ENCODE measurements at regions not wholly inside any gene's neighbourhood (a gene's known extent, or its start where the extent isn't known, plus 50 kb on each side); places are given as distances from the start of the nearest gene placed in this dataset.
"Not testable (repeated sequence)": the region's sequence is repeated elsewhere in the genome, so short reads cannot be mapped to it uniquely, and the experiment has no call there.

DNA sequence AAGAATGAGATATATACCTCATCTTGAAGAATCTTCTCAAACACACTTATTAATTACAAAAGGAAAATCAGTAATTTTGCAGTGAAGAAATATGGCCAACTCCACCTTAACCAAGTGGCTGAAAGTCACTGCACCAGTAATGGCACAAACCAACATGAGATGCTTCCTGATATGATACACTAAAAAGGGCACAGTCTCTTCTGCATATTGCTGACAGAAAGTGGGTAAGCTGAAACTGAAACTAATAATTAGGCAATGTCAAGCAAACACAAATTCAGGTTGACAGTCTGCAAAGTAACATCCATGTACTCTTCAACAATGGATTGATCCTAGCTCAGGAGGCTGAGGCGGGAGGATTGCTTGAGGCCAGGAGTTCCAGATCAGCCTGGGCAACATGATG, 56.1 kb downstream of the ZNF22 start:
- not testable (repeated sequence) for DNase-seq (ENCODE audit: low spot score)

- DNase-seq (ENCODE audit: low spot score) = no peak
Measured at GRCh38 chr10:45058580-45058979, 57.9 kb downstream of the ZNF22 start.

GRCh38 chr10:45058992-45059561, 58.4 kb downstream of the ZNF22 start:
- no peak for DNase-seq (ENCODE audit: low spot score)

DNA sequence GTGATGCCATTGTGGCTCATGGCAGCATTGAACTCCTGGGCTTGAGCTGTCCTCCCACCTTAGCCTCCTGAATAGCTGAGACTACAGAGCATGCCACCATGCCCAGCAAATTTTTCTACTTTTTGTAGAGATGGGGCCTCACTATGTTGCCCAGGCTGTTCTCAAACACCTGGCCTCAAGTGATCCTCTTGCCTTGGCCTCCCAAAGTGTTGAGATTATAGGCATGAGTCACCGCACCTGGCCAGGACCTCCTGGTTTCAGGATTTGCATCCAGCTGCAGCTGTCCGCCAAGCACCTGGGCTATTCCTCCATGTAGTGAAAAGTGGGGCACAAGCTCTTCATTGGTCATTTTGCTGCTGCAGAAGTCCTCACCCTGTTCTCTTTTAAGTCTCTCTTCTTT, 58.9 kb downstream of the ZNF22 start:
- DNase-seq (ENCODE audit: low spot score) = no peak

DNA sequence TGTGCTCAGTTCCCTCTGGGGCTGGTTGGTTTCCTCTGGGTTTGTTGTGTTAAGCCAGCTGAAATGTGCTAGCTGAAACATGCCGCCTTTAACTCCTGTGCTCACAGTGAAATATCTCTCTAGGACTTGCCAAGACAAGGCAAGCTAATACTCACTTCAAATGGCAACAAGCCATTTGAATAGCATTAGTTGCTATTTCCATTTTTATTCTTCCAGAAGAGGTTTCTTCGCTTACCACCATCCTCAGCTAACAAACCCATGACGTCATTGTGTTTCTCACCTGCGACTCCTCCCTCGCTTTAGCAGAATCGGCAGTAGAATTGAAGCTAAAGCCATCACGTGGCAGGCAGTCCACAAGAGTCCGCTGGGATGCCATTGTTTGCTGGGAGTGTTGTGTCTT, 61.3 kb downstream of the ZNF22 start:
- DNase-seq (ENCODE audit: low spot score) = no peak

DNA sequence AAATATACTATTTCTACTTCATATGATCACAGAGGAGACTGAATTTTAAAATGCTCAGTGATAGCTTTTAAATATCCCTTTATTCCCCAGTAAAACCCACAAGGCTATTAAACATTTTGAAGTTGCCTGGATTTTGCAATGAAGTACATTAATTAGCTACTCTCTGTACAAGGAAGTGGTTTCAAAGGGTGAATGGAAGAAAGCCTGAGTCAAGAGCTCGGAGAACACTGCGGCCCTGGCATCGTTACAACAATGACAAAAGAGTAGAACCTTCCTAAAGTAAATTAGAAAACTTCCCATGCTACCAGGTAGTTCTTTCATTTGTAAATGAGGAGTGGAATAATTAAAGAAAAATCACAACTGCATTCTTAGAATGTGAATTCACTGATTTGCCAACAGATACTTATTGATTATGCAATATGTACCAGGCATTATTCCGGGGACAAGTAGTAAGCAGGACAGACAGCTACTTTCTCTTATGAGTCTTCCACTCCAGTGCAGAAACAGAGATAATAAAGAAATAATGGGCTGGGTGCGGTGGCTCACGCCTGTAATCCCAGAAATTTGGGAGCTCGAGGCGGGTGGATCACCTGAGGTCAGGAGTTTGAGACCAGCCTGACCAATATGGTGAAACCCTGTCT, 63.0 kb downstream of the ZNF22 start:
- DNase-seq (ENCODE audit: low spot score) = no peak

GRCh38 chr10:45064998-45065397, 64.3 kb downstream of the ZNF22 start:
- DNase-seq (ENCODE audit: low spot score) = no peak

GRCh38 chr10:45071043-45071813, 70.5 kb downstream of the ZNF22 start:
- no peak for DNase-seq (ENCODE audit: low spot score)

- no peak for DNase-seq (ENCODE audit: low spot score)
Measured at GRCh38 chr10:45075216-45075615, 74.5 kb downstream of the ZNF22 start.

GRCh38 chr10:45075826-45076380, 75.2 kb downstream of the ZNF22 start:
- no peak for DNase-seq (ENCODE audit: low spot score)

DNA sequence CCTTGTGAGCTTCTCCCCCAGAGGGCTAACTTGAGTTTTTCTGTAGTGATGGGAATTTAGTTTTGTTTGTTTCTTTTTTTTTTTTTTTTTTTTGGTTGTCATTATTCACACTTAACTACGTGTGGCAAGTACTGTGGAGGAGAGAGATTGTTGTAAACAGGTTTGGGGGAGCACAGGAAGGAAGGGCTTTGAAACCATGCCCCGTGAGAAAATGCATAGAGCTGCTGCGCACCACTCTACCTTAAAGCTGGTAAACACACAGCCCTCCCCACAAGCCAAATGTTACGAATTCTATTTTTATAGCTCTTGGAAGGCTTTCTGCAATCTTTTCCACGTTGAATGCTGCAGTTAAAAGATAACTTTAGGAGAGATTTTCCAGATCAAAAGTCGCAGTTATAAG, 76.2 kb downstream of the ZNF22 start:
- DNase-seq (ENCODE audit: low spot score) = no peak

DNA sequence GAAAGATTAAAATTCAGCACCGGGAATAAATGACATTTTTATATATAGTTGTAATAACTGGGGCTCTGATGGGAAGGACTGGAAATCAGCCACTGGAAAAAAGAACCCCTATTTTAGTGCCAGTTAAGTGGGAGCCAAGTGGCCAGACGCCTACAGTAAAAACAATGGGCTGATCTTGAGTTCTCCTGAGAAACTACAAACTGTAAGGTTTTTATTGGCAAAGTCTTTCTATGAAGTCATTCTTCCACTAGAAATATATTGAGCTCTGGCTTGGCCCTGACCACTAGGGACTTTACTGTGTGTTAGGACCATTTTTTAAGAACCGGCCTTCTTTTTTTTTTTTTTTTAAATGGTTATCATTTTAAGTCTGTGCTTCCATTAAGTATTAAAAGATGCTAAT, 79.6 kb downstream of the ZNF22 start:
- no peak for DNase-seq (ENCODE audit: low spot score)

- no peak for DNase-seq (ENCODE audit: low spot score)
Measured at GRCh38 chr10:45082176-45082575, 81.5 kb downstream of the ZNF22 start.

GRCh38 chr10:45091968-45092367, 91.2 kb downstream of the ZNF22 start:
- no peak for DNase-seq (ENCODE audit: low spot score)

- no peak for DNase-seq (ENCODE audit: low spot score)
Measured at GRCh38 chr10:45093945-45094344, 93.2 kb downstream of the ZNF22 start.

GRCh38 chr10:45095286-45095685, 94.6 kb downstream of the ZNF22 start:
- no peak for DNase-seq (ENCODE audit: low spot score)

DNA sequence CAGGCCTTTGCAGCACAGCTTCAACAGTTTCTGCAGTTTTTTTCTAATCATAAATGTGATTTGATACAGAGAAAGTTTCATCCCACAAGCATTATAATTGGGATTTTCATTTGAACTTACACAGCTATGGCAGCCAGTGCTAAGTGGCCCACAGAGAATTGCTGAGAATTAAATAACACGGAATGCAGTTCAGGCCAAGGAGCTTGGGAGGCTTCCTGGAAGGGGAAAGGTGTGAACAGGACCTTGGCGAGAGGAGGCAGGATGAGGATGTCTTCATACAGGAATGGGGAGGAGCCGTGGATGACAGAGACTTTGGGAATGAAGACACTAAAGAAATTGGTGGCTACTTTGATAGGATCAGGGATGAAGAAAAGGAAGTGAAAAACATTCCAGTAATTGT, 95.3 kb downstream of the ZNF22 start:
- DNase-seq (ENCODE audit: low spot score) = no peak

DNA sequence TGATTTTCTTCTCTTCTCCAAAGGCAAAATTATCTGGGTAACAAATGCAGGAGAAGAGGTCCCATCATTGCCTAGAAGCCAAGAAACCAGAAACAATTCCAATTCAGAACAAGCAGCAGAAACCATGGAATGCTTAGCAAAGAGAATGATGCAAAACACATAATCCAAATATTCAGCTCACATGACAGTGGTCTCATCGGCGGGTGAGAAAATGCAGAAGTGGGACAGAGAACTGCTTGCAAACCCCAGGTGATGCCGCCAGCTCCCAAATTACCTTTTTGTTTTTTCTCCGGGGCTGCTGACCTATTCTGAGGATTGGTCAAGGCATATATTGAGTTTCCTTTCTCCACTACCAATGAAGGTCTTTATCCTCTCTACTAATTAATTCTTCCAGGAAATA, 99.7 kb downstream of the ZNF22 start:
- DNase-seq (ENCODE audit: low spot score) = no peak

DNA sequence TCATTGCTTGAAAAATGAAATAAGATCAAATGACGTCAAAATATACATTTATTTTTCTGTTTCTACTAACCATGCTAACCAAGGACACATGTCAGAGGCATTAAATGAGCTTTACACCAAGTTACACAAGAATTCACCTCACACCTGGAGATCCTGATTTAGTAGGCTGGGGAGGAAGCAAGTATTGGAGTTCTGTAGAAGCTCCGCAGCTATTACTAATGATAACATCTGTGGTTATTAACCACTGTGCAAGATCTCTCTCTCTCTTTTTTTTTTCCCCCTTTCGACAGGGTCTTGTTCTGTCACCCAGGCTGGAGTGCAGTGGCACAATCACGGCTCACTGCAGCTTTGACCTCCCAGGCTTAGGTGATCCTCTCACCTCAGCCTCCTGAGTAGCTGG, 104.0 kb downstream of the ZNF22 start:
- DNase-seq (ENCODE audit: low spot score) = no peak

- DNase-seq (ENCODE audit: low spot score) = not testable (repeated sequence)
Measured at GRCh38 chr10:45105309-45105708, 104.6 kb downstream of the ZNF22 start.

- DNase-seq (ENCODE audit: low spot score) = no peak
Measured at GRCh38 chr10:45106236-45106856, 105.6 kb downstream of the ZNF22 start.

- no peak for DNase-seq (ENCODE audit: low spot score)
Measured at GRCh38 chr10:45111509-45111908, 110.8 kb downstream of the ZNF22 start.

DNA sequence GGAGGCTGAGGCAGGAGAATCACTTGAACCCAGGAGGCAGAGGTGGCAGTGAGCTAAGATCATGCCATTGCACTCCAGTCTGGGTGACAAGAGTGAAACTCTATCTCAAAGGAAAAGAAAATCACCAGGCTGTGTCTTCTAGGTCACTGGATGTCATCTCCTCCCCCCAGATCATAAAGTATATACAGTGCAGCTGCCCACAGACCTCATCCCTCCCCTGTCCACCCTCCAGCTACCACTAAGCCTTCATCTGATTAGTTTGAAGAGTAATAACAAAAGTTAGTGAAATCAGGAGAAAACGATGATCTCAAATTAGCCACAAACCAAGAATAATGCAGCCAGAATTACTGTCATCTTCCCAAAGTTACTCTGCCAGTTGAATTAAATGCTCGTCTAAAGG, 117.2 kb downstream of the ZNF22 start:
- not testable (repeated sequence) for DNase-seq (ENCODE audit: low spot score)

Data from NAMALWA (cell line).